Osteocyte (in vitro differentiated cells): ENCODE measurements at regions not wholly inside any gene's neighbourhood (a gene's known extent, or its start where the extent isn't known, plus 50 kb on each side); places are given as distances from the start of the nearest gene placed in this dataset.

Experiments used
- DNase-seq: peaks from one replicate; pipeline ENCODE4 v3.0.0; 2021; ENCODE audit warnings: mixed read lengths; ENCODE audit not compliant: unreplicated experiment; ENCODE audit errors: extremely low spot score
- H3K27ac Mint-ChIP-seq: one replicate; pipeline ENCODE4 v1.8.0; 2021; ENCODE audit warnings: mild to moderate bottlenecking, mixed read lengths; ENCODE audit not compliant: unreplicated experiment
- H3K27me3 Mint-ChIP-seq: one replicate; pipeline ENCODE4 v1.8.0; 2021; ENCODE audit warnings: mixed read lengths; ENCODE audit not compliant: unreplicated experiment
- H3K36me3 Mint-ChIP-seq: one replicate; pipeline ENCODE4 v1.8.0; 2021; ENCODE audit warnings: mixed read lengths; ENCODE audit not compliant: unreplicated experiment
- H3K4me1 Mint-ChIP-seq: one replicate; pipeline ENCODE4 v1.8.0; 2021; ENCODE audit warnings: mixed read lengths; ENCODE audit not compliant: unreplicated experiment
- H3K4me3 Mint-ChIP-seq: one replicate; pipeline ENCODE4 v1.8.0; 2021; ENCODE audit warnings: mild to moderate bottlenecking, moderate library complexity, mixed read lengths; ENCODE audit not compliant: unreplicated experiment
- H3K9me3 Mint-ChIP-seq: one replicate; pipeline ENCODE4 v1.8.0; 2021; ENCODE audit warnings: mixed read lengths; ENCODE audit not compliant: unreplicated experiment
- TF ChIP-seq, protein P1 (sequence below): fragments of 200-600 bp; sonication (generic); IDR thresholded peaks from 2 replicates; pipeline ENCODE4 v1.5.0; 2021; ENCODE audit warnings: antibody characterized with exemption, mild to moderate bottlenecking, moderate library complexity

- H3K27ac Mint-ChIP-seq = no peak overlapping the region
- peaks cover 45% of the 10 kb centered on the region for H3K9me3 Mint-ChIP-seq
- TF ChIP-seq, protein P1, sequence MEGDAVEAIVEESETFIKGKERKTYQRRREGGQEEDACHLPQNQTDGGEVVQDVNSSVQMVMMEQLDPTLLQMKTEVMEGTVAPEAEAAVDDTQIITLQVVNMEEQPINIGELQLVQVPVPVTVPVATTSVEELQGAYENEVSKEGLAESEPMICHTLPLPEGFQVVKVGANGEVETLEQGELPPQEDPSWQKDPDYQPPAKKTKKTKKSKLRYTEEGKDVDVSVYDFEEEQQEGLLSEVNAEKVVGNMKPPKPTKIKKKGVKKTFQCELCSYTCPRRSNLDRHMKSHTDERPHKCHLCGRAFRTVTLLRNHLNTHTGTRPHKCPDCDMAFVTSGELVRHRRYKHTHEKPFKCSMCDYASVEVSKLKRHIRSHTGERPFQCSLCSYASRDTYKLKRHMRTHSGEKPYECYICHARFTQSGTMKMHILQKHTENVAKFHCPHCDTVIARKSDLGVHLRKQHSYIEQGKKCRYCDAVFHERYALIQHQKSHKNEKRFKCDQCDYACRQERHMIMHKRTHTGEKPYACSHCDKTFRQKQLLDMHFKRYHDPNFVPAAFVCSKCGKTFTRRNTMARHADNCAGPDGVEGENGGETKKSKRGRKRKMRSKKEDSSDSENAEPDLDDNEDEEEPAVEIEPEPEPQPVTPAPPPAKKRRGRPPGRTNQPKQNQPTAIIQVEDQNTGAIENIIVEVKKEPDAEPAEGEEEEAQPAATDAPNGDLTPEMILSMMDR = no peak
- no peak overlapping the region for H3K4me3 Mint-ChIP-seq
- DNase-seq = no peak
- no peaks in the 10 kb centered on the region for H3K27me3 Mint-ChIP-seq
- H3K4me1 Mint-ChIP-seq = no peaks in the 10 kb centered on the region
- H3K36me3 Mint-ChIP-seq = no peaks in the 10 kb centered on the region
Measured at GRCh38 chr18:78448591-78448990, 531.0 kb upstream of the SALL3 start.

DNA sequence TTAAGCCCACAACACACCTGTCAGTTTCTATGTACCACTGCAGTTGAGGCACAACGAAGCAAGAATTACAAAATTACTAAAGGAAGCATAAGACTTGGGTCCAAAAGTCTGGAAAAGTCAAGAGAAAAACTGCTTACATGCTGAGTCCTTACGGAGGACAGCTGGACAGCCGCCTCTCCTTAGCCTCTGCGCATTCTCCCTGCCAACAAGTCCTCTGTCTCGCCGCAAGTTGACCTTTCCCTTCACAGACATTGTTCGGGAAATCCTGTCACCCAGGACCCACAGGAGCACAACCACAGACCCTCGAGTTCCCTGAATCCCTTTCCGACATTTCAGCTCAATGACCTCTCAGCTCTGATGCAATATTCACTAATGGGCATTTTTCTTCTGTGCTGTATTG, 525.4 kb upstream of the SALL3 start:
- no peak overlapping the region for H3K27ac Mint-ChIP-seq
- H3K4me1 Mint-ChIP-seq = no peaks in the 10 kb centered on the region
- peaks cover 34% of the 10 kb centered on the region for H3K9me3 Mint-ChIP-seq
- no peaks in the 10 kb centered on the region for H3K27me3 Mint-ChIP-seq
- DNase-seq = no peak
- TF ChIP-seq, protein P1 = no peak
- no peaks in the 10 kb centered on the region for H3K36me3 Mint-ChIP-seq
- no peak overlapping the region for H3K4me3 Mint-ChIP-seq

- no peaks in the 10 kb centered on the region for H3K27me3 Mint-ChIP-seq
- peaks cover 38% of the 10 kb centered on the region for H3K9me3 Mint-ChIP-seq
- DNase-seq = no peak
- H3K4me3 Mint-ChIP-seq = no peak overlapping the region
- H3K36me3 Mint-ChIP-seq = no peaks in the 10 kb centered on the region
- TF ChIP-seq, protein P1 = no peak
- no peaks in the 10 kb centered on the region for H3K4me1 Mint-ChIP-seq
- H3K27ac Mint-ChIP-seq = no peak overlapping the region
Measured at GRCh38 chr18:78455386-78455785, 524.2 kb upstream of the SALL3 start.

GRCh38 chr18:78457011-78457410, 522.6 kb upstream of the SALL3 start:
- Mint-ChIP-seq H3K9me3 (peaks cover 44% of the 10 kb centered on the region), H3K27ac (no peak overlapping the region), H3K27me3 (no peaks in the 10 kb centered on the region), H3K4me3 (no peak overlapping the region), H3K4me1 (no peaks in the 10 kb centered on the region), H3K36me3 (no peaks in the 10 kb centered on the region)
- DNase-seq = no peak
- TF ChIP-seq, protein P1 = no peak

GRCh38 chr18:78457731-78458130, 521.9 kb upstream of the SALL3 start:
- no peaks in the 10 kb centered on the region for H3K36me3 Mint-ChIP-seq
- DNase-seq = no peak
- H3K9me3 Mint-ChIP-seq = peaks cover 39% of the 10 kb centered on the region
- H3K4me1 Mint-ChIP-seq = no peaks in the 10 kb centered on the region
- H3K27me3 Mint-ChIP-seq = no peaks in the 10 kb centered on the region
- H3K4me3 Mint-ChIP-seq = no peak overlapping the region
- TF ChIP-seq, protein P1 = no peak
- no peak overlapping the region for H3K27ac Mint-ChIP-seq
